ENCODE measurements at regions not wholly inside any gene's neighbourhood (a gene's known extent, or its start where the extent isn't known, plus 50 kb on each side); places are given as distances from the start of the nearest gene placed in this dataset.

- no CpG with 5 or more reads among the region's 7 CpGs for WGBS, 2 donors (ENCODE audit: extremely low coverage in 2 of 2, insufficient read length in 2 of 2, insufficient replicate concordance in 1 of 2)
These were observed 72.8 kb upstream of the PRR20G start for GRCh38 chr3:127360647-127361046.

GRCh38 chr3:127358641-127359040 lies 70.8 kb upstream of the PRR20G start:
- Histone ChIP-seq H3K18ac (ENCODE audit: low read length) (no peak overlapping the region), H2AK5ac (ENCODE audit: low read depth, low read length) (no peak overlapping the region), H3K27me3 (ENCODE audit: control insufficient read depth in 3 of 3, insufficient read depth in 3 of 3, low read depth in 1 of 3, low read length in 3 of 3) (peaks cover 0 to 1% (median 0%) of the 10 kb centered on the region in 3 experiments), H2BK15ac (ENCODE audit: low read length) (no peak overlapping the region), H4K8ac (ENCODE audit: low read depth, low read length) (no peak overlapping the region), H3K4me1 (ENCODE audit: control insufficient read depth in 2 of 2, insufficient read depth in 1 of 2, low read depth in 1 of 2, low read length in 2 of 2) (no peaks in the 10 kb centered on the region), H2BK5ac (ENCODE audit: low read length) (no peak overlapping the region), H3K9ac (ENCODE audit: low read depth, low read length, poor library complexity) (no peak overlapping the region), H3K4me3 (ENCODE audit: low read length in 2 of 2) (no peak overlapping the region), H3K9me3 (replicated peaks in 1 of 2; ENCODE audit: control insufficient read depth in 2 of 2, insufficient read depth in 1 of 2, low read depth in 1 of 2, low read length in 2 of 2) (peaks cover 5 to 18% of the 10 kb centered on the region in 2 donors), H3K36me3 (replicated peaks in 1 of 2; ENCODE audit: control insufficient read depth in 2 of 2, insufficient read depth in 2 of 2, low read length in 2 of 2) (no peaks in the 10 kb centered on the region), H4K91ac (ENCODE audit: low read depth, low read length, poor library complexity) (no peak overlapping the region), H2BK12ac (ENCODE audit: low read length) (no peak overlapping the region), H3K4ac (ENCODE audit: low read length) (no peak overlapping the region), H3K14ac (ENCODE audit: low read length) (no peak overlapping the region), H3K79me1 (ENCODE audit: low read depth, low read length) (no peaks in the 10 kb centered on the region), H2AFZ (ENCODE audit: low read length) (no peak overlapping the region), H3K23ac (ENCODE audit: low read depth, low read length, poor library complexity) (no peak overlapping the region), H2BK120ac (ENCODE audit: low read depth, low read length) (no peak overlapping the region), H3K27ac (replicated peaks; ENCODE audit: low read length) (no peak overlapping the region), H3K4me2 (ENCODE audit: insufficient read depth, low read length, poor library complexity, severe bottlenecking) (no peak overlapping the region)
- no CpG with 5 or more reads among the region's 6 CpGs for WGBS, 2 donors (ENCODE audit: extremely low coverage in 2 of 2, insufficient read length in 2 of 2, insufficient replicate concordance in 1 of 2)
- no peak for DNase-seq (ENCODE audit: low spot score)

More at GRCh38 chr3:127360647-127361046, 72.8 kb upstream of the PRR20G start:
- H2BK5ac ChIP-seq (ENCODE audit: low read length), result no peak overlapping the region
- H3K4me2 ChIP-seq (ENCODE audit: insufficient read depth, low read length, poor library complexity, severe bottlenecking), result no peak overlapping the region
- no peak overlapping the region for H3K18ac ChIP-seq (ENCODE audit: low read length)
- no peaks in the 10 kb centered on the region for H3K36me3 ChIP-seq (replicated peaks in 1 of 2; ENCODE audit: control insufficient read depth in 2 of 2, insufficient read depth in 2 of 2, low read length in 2 of 2)
- H3K9me3 ChIP-seq (replicated peaks in 1 of 2; ENCODE audit: control insufficient read depth in 2 of 2, insufficient read depth in 1 of 2, low read depth in 1 of 2, low read length in 2 of 2), result peaks cover 5 to 9% of the 10 kb centered on the region in 2 donors
- H3K79me1 ChIP-seq (ENCODE audit: low read depth, low read length), result no peaks in the 10 kb centered on the region
- H3K27ac ChIP-seq (replicated peaks; ENCODE audit: low read length), result no peak overlapping the region
- H2BK12ac ChIP-seq (ENCODE audit: low read length), result no peak overlapping the region
- DNase-seq (ENCODE audit: low spot score), result no peak
- H3K4me3 ChIP-seq (ENCODE audit: low read length in 2 of 2), result no peak overlapping the region
- no peaks in the 10 kb centered on the region for H3K4me1 ChIP-seq (ENCODE audit: control insufficient read depth in 2 of 2, insufficient read depth in 1 of 2, low read depth in 1 of 2, low read length in 2 of 2)
- H3K14ac ChIP-seq (ENCODE audit: low read length), result no peak overlapping the region
- no peak overlapping the region for H3K4ac ChIP-seq (ENCODE audit: low read length)
- H3K27me3 ChIP-seq (ENCODE audit: control insufficient read depth in 3 of 3, insufficient read depth in 3 of 3, low read depth in 1 of 3, low read length in 3 of 3), result peaks cover 0 to 1% (median 0%) of the 10 kb centered on the region in 3 experiments
- H2AK5ac ChIP-seq (ENCODE audit: low read depth, low read length), result no peak overlapping the region
- H4K91ac ChIP-seq (ENCODE audit: low read depth, low read length, poor library complexity), result no peak overlapping the region
- no peak overlapping the region for H2BK15ac ChIP-seq (ENCODE audit: low read length)
- no peak overlapping the region for H2AFZ ChIP-seq (ENCODE audit: low read length)
- no peak overlapping the region for H3K23ac ChIP-seq (ENCODE audit: low read depth, low read length, poor library complexity)
- H3K9ac ChIP-seq (ENCODE audit: low read depth, low read length, poor library complexity), result no peak overlapping the region
- H4K8ac ChIP-seq (ENCODE audit: low read depth, low read length), result no peak overlapping the region
- no peak overlapping the region for H2BK120ac ChIP-seq (ENCODE audit: low read depth, low read length)

- H2AK5ac ChIP-seq (ENCODE audit: low read depth, low read length), result no peak overlapping the region
These were observed 68.5 kb upstream of the PRR20G start for GRCh38 chr3:127356381-127356780.

GRCh38 chr3:127354761-127355160 lies 66.9 kb upstream of the PRR20G start:
- H3K9me3 ChIP-seq (replicated peaks in 1 of 2; ENCODE audit: control insufficient read depth in 2 of 2, insufficient read depth in 1 of 2, low read depth in 1 of 2, low read length in 2 of 2), result peaks cover 5 to 18% of the 10 kb centered on the region in 2 donors
- no peak overlapping the region for H2BK15ac ChIP-seq (ENCODE audit: low read length)
- no peak overlapping the region for H2BK12ac ChIP-seq (ENCODE audit: low read length)
- no peak overlapping the region for H3K9ac ChIP-seq (ENCODE audit: low read depth, low read length, poor library complexity)
- H2BK5ac ChIP-seq (ENCODE audit: low read length), result no peak overlapping the region
- no peak overlapping the region for H4K91ac ChIP-seq (ENCODE audit: low read depth, low read length, poor library complexity)
- H3K36me3 ChIP-seq (replicated peaks in 1 of 2; ENCODE audit: control insufficient read depth in 2 of 2, insufficient read depth in 2 of 2, low read length in 2 of 2), result no peaks in the 10 kb centered on the region
- no peak overlapping the region for H3K23ac ChIP-seq (ENCODE audit: low read depth, low read length, poor library complexity)
- peaks cover 3 to 13% of the 10 kb centered on the region in 2 donors for H3K4me1 ChIP-seq (ENCODE audit: control insufficient read depth in 2 of 2, insufficient read depth in 1 of 2, low read depth in 1 of 2, low read length in 2 of 2)
- no peaks in the 10 kb centered on the region for H3K27me3 ChIP-seq (ENCODE audit: control insufficient read depth in 3 of 3, insufficient read depth in 3 of 3, low read depth in 1 of 3, low read length in 3 of 3)
- no peak overlapping the region for H3K27ac ChIP-seq (replicated peaks; ENCODE audit: low read length)
- no peak overlapping the region for H3K14ac ChIP-seq (ENCODE audit: low read length)
- H2AK5ac ChIP-seq (ENCODE audit: low read depth, low read length), result no peak overlapping the region
- no peaks in the 10 kb centered on the region for H3K79me1 ChIP-seq (ENCODE audit: low read depth, low read length)
- H3K4me2 ChIP-seq (ENCODE audit: insufficient read depth, low read length, poor library complexity, severe bottlenecking), result no peak overlapping the region
- no peak overlapping the region for H3K18ac ChIP-seq (ENCODE audit: low read length)
- H2AFZ ChIP-seq (ENCODE audit: low read length), result no peak overlapping the region
- WGBS, 2 donors (ENCODE audit: extremely low coverage in 2 of 2, insufficient read length in 2 of 2, insufficient replicate concordance in 1 of 2), result no CpG with 5 or more reads among the region's 3 CpGs
- no peak overlapping the region for H3K4ac ChIP-seq (ENCODE audit: low read length)
- no peak overlapping the region for H2BK120ac ChIP-seq (ENCODE audit: low read depth, low read length)
- no peak overlapping the region for H4K8ac ChIP-seq (ENCODE audit: low read depth, low read length)
- no peak for DNase-seq (ENCODE audit: low spot score)
- no peak overlapping the region for H3K4me3 ChIP-seq (ENCODE audit: low read length in 2 of 2)

More at GRCh38 chr3:127356381-127356780, 68.5 kb upstream of the PRR20G start:
- no peak overlapping the region for H3K9ac ChIP-seq (ENCODE audit: low read depth, low read length, poor library complexity)
- no peak overlapping the region for H2BK5ac ChIP-seq (ENCODE audit: low read length)
- no peak overlapping the region for H3K23ac ChIP-seq (ENCODE audit: low read depth, low read length, poor library complexity)
- H3K27me3 ChIP-seq (ENCODE audit: control insufficient read depth in 3 of 3, insufficient read depth in 3 of 3, low read depth in 1 of 3, low read length in 3 of 3), result no peaks in the 10 kb centered on the region
- H3K18ac ChIP-seq (ENCODE audit: low read length), result no peak overlapping the region
- no peak overlapping the region for H4K91ac ChIP-seq (ENCODE audit: low read depth, low read length, poor library complexity)
- no peak for DNase-seq (ENCODE audit: low spot score)
- no peak overlapping the region for H3K4me2 ChIP-seq (ENCODE audit: insufficient read depth, low read length, poor library complexity, severe bottlenecking)
- H3K27ac ChIP-seq (replicated peaks; ENCODE audit: low read length), result no peak overlapping the region
- no peak overlapping the region for H3K4me3 ChIP-seq (ENCODE audit: low read length in 2 of 2)
- WGBS, 2 donors (ENCODE audit: extremely low coverage in 2 of 2, insufficient read length in 2 of 2, insufficient replicate concordance in 1 of 2), result no CpG with 5 or more reads among the region's 2 CpGs
- no peak overlapping the region for H4K8ac ChIP-seq (ENCODE audit: low read depth, low read length)
- peaks cover 5 to 18% of the 10 kb centered on the region in 2 donors for H3K9me3 ChIP-seq (replicated peaks in 1 of 2; ENCODE audit: control insufficient read depth in 2 of 2, insufficient read depth in 1 of 2, low read depth in 1 of 2, low read length in 2 of 2)
- no peak overlapping the region for H2BK15ac ChIP-seq (ENCODE audit: low read length)
- H2BK120ac ChIP-seq (ENCODE audit: low read depth, low read length), result no peak overlapping the region
- H3K4ac ChIP-seq (ENCODE audit: low read length), result no peak overlapping the region
- H3K4me1 ChIP-seq (ENCODE audit: control insufficient read depth in 2 of 2, insufficient read depth in 1 of 2, low read depth in 1 of 2, low read length in 2 of 2), result peaks cover under 1 to 4% of the 10 kb centered on the region in 2 donors
- no peaks in the 10 kb centered on the region for H3K36me3 ChIP-seq (replicated peaks in 1 of 2; ENCODE audit: control insufficient read depth in 2 of 2, insufficient read depth in 2 of 2, low read length in 2 of 2)
- no peak overlapping the region for H2BK12ac ChIP-seq (ENCODE audit: low read length)
- no peak overlapping the region for H2AFZ ChIP-seq (ENCODE audit: low read length)
- H3K14ac ChIP-seq (ENCODE audit: low read length), result no peak overlapping the region
- H3K79me1 ChIP-seq (ENCODE audit: low read depth, low read length), result no peaks in the 10 kb centered on the region

Measured in neuronal stem cell (in vitro differentiated cells).